ENCODE measurements at regions not wholly inside any gene's neighbourhood (a gene's known extent, or its start where the extent isn't known, plus 50 kb on each side); places are given as distances from the start of the nearest gene placed in this dataset.

- H3K4me1 ChIP-seq (ENCODE audit: control insufficient read depth, insufficient read depth, low read length): no peaks in the 10 kb centered on the region
- intact Hi-C loops (cut with micrococcal nuclease): no loop called here
- no peak overlapping the region for H3K27ac ChIP-seq (ENCODE audit: low read length)
- no peaks in the 10 kb centered on the region for H3K27me3 ChIP-seq (ENCODE audit: control insufficient read depth, insufficient read depth, low read length)
- peaks cover 7 to 8% of the 10 kb centered on the region in 2 donors for H3K9me3 Mint-ChIP-seq
- no peak overlapping the region for H3K27ac Mint-ChIP-seq
- no peak overlapping the region for H3K4me3 Mint-ChIP-seq
- DNase-seq (no peak), ATAC-seq (no peak)
- H3K27me3 Mint-ChIP-seq (ENCODE audit: low read depth in 2 of 2): no peaks in the 10 kb centered on the region
- no peaks in the 10 kb centered on the region for H3K4me1 Mint-ChIP-seq
- H3K4me3 ChIP-seq (ENCODE audit: low read length): no peak overlapping the region
- WGBS (ENCODE audit: insufficient coverage): 100% methylated on average over 1 of the region's 1 CpG
- H3K36me3 ChIP-seq (ENCODE audit: control insufficient read depth, insufficient read depth, low read length): no peaks in the 10 kb centered on the region
- peaks cover 2% of the 10 kb centered on the region for H3K9me3 ChIP-seq (ENCODE audit: control insufficient read depth, insufficient read depth, low read length)
- TF ChIP-seq CTCF (IDR thresholded peaks at IDR 0.05): no peak
- no peaks in the 10 kb centered on the region for H3K36me3 Mint-ChIP-seq
Measured at GRCh38 chr9:23073136-23073535, 626.5 kb downstream of the DMRTA1 start.

GRCh38 chr9:23079798-23080197 lies 633.2 kb downstream of the DMRTA1 start:
- H3K4me1 Mint-ChIP-seq: no peaks in the 10 kb centered on the region
- no peaks in the 10 kb centered on the region for H3K27me3 Mint-ChIP-seq (ENCODE audit: low read depth in 2 of 2)
- peaks cover 11 to 20% of the 10 kb centered on the region in 2 donors for H3K9me3 Mint-ChIP-seq
- no peak for ATAC-seq
- H3K36me3 Mint-ChIP-seq: peaks cover 10% of the 10 kb centered on the region
- DNase-seq: no peak
- H3K9me3 ChIP-seq (ENCODE audit: control insufficient read depth, insufficient read depth, low read length): peaks cover 9% of the 10 kb centered on the region
- no peaks in the 10 kb centered on the region for H3K27me3 ChIP-seq (ENCODE audit: control insufficient read depth, insufficient read depth, low read length)
- H3K36me3 ChIP-seq (ENCODE audit: control insufficient read depth, insufficient read depth, low read length): no peaks in the 10 kb centered on the region
- no peaks in the 10 kb centered on the region for H3K4me1 ChIP-seq (ENCODE audit: control insufficient read depth, insufficient read depth, low read length)
- no peak overlapping the region for H3K27ac ChIP-seq (ENCODE audit: low read length)
- no peak overlapping the region for H3K27ac Mint-ChIP-seq
- intact Hi-C loops (cut with micrococcal nuclease): no loop called here
- H3K4me3 Mint-ChIP-seq: no peak overlapping the region
- WGBS (ENCODE audit: insufficient coverage): no CpG with 5 or more reads among the region's 2 CpGs
- H3K4me3 ChIP-seq (ENCODE audit: low read length): no peak overlapping the region
- no peak for TF ChIP-seq CTCF (IDR thresholded peaks at IDR 0.05)

GRCh38 chr9:23081377-23081776 lies 634.8 kb downstream of the DMRTA1 start:
- no peak for TF ChIP-seq CTCF (IDR thresholded peaks at IDR 0.05)
- H3K27ac ChIP-seq (ENCODE audit: low read length): no peak overlapping the region
- Mint-ChIP-seq H3K4me1 (no peaks in the 10 kb centered on the region), H3K27ac (no peak overlapping the region), H3K4me3 (no peak overlapping the region), H3K9me3 (peaks cover 11 to 19% of the 10 kb centered on the region in 2 donors), H3K36me3 (peaks cover 10% of the 10 kb centered on the region), H3K27me3 (ENCODE audit: low read depth in 2 of 2) (no peaks in the 10 kb centered on the region)
- H3K9me3 ChIP-seq (ENCODE audit: control insufficient read depth, insufficient read depth, low read length): peaks cover 9% of the 10 kb centered on the region
- no peaks in the 10 kb centered on the region for H3K4me1 ChIP-seq (ENCODE audit: control insufficient read depth, insufficient read depth, low read length)
- ATAC-seq (no peak), DNase-seq (no peak)
- H3K4me3 ChIP-seq (ENCODE audit: low read length): no peak overlapping the region
- no peaks in the 10 kb centered on the region for H3K27me3 ChIP-seq (ENCODE audit: control insufficient read depth, insufficient read depth, low read length)
- intact Hi-C loops (cut with micrococcal nuclease): no loop called here
- H3K36me3 ChIP-seq (ENCODE audit: control insufficient read depth, insufficient read depth, low read length): no peaks in the 10 kb centered on the region
- WGBS (ENCODE audit: insufficient coverage): 83% methylated on average over 5 of the region's 5 CpGs

GRCh38 chr9:23088932-23089364 lies 642.3 kb downstream of the DMRTA1 start:
- H3K9me3 ChIP-seq (ENCODE audit: control insufficient read depth, insufficient read depth, low read length): no peaks in the 10 kb centered on the region
- Mint-ChIP-seq H3K9me3 (peaks cover 9 to 11% of the 10 kb centered on the region in 2 donors), H3K27ac (no peak overlapping the region), H3K4me1 (no peaks in the 10 kb centered on the region), H3K36me3 (no peaks in the 10 kb centered on the region), H3K4me3 (no peak overlapping the region), H3K27me3 (ENCODE audit: low read depth in 2 of 2) (no peaks in the 10 kb centered on the region)
- H3K27ac ChIP-seq (ENCODE audit: low read length): no peak overlapping the region
- H3K4me1 ChIP-seq (ENCODE audit: control insufficient read depth, insufficient read depth, low read length): no peaks in the 10 kb centered on the region
- no peak overlapping the region for H3K4me3 ChIP-seq (ENCODE audit: low read length)
- no peak for TF ChIP-seq CTCF (IDR thresholded peaks at IDR 0.05)
- H3K36me3 ChIP-seq (ENCODE audit: control insufficient read depth, insufficient read depth, low read length): no peaks in the 10 kb centered on the region
- ATAC-seq: no peak
- no peak for DNase-seq
- 86% methylated on average over 5 of the region's 5 CpGs for WGBS (ENCODE audit: insufficient coverage)
- H3K27me3 ChIP-seq (ENCODE audit: control insufficient read depth, insufficient read depth, low read length): no peaks in the 10 kb centered on the region
- intact Hi-C loops (cut with micrococcal nuclease): no loop called here
